ENCODE measurements at regions not wholly inside any gene's neighbourhood (a gene's known extent, or its start where the extent isn't known, plus 50 kb on each side); places are given as distances from the start of the nearest gene placed in this dataset.

- H3K9me3 ChIP-seq, result no peaks in the 10 kb centered on the region
- no peak overlapping the region for H3K4me3 ChIP-seq
- intact Hi-C loops (cut with DNase I), result no loop called here
- DNase-seq (no peak), FAIRE-seq (no peak), ATAC-seq (no peak)
- no peaks in the 10 kb centered on the region for H3K36me3 ChIP-seq
- no peaks in the 10 kb centered on the region for H3K4me1 ChIP-seq
- H3K27ac ChIP-seq, result no peak overlapping the region
- H3K27me3 ChIP-seq, result no peaks in the 10 kb centered on the region
- TF ChIP-seq CTCF (IDR thresholded peaks at IDR 0.05), result no peak
Measured at GRCh38 chr7:108845951-108846350, 276.3 kb downstream of the DNAJB9 start.

DNA sequence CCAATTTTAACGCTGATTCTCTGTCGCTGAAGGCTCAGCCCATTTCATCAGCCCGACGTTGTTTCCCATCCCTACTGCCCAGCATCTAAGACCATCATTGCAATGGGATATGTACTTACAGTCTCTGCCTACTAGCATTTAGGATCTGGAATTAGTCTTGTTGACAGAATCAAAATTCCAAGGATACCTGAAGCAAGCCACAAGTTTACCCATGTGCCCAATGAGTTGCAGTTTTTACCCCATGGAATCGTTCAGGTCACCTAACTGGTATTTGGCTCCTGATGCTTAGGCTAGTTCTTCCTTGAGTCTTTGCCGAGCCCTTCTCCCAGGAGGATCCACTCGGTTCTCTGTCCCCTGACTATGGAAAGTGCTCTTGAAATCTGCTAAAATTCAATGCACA lies 276.8 kb downstream of the DNAJB9 start:
- TF ChIP-seq CTCF (IDR thresholded peaks at IDR 0.05), result no peak
- ATAC-seq (no peak), DNase-seq (no peak), FAIRE-seq (no peak)
- H3K9me3 ChIP-seq, result no peaks in the 10 kb centered on the region
- H3K27me3 ChIP-seq, result no peaks in the 10 kb centered on the region
- H3K4me1 ChIP-seq, result no peaks in the 10 kb centered on the region
- H3K27ac ChIP-seq, result no peak overlapping the region
- H3K36me3 ChIP-seq, result no peaks in the 10 kb centered on the region
- intact Hi-C loops (cut with DNase I), result no loop called here
- 73 to 80% methylated on average over 7 of the region's 7 CpGs for WGBS, 2 donors
- no peak overlapping the region for H3K4me3 ChIP-seq

- Histone ChIP-seq H3K4me3 (no peak overlapping the region), H3K9me3 (no peaks in the 10 kb centered on the region), H3K27me3 (no peaks in the 10 kb centered on the region), H3K4me1 (no peaks in the 10 kb centered on the region), H3K36me3 (no peaks in the 10 kb centered on the region), H3K27ac (no peak overlapping the region)
- no peak for ATAC-seq
- FAIRE-seq, result no peak
- TF ChIP-seq CTCF (IDR thresholded peaks at IDR 0.05), result no peak
- no peak for DNase-seq
- 82 to 91% methylated on average over 5 of the region's 5 CpGs for WGBS, 2 donors
- intact Hi-C loops (cut with DNase I), result no loop called here
Measured at GRCh38 chr7:108848486-108848885, 278.8 kb downstream of the DNAJB9 start.

DNA sequence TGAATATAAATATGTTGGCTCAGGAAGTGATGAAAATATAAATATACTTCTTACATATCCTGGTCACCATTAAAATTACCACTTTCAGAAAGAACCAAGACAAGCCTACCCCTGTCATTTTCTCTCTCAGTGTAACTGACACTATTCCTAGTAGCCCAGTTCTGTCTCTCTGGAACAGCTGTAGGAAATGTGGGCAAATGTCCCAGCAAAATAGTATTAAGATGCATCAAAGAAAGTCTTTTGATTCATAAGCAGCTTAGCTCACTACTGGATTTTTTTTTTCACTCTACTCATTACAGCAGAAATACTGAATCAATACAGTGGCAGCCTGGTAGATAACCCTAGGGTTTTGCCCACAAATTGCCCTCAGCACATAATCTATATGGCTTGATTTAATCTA lies 290.9 kb downstream of the DNAJB9 start:
- H3K9me3 ChIP-seq, result no peaks in the 10 kb centered on the region
- no peak for TF ChIP-seq CTCF (IDR thresholded peaks at IDR 0.05)
- intact Hi-C loops (cut with DNase I), result no loop called here
- ATAC-seq, result no peak
- no peak overlapping the region for H3K4me3 ChIP-seq
- FAIRE-seq, result no peak
- H3K4me1 ChIP-seq, result no peaks in the 10 kb centered on the region
- no peak overlapping the region for H3K27ac ChIP-seq
- DNase-seq, result no peak
- no peaks in the 10 kb centered on the region for H3K36me3 ChIP-seq
- no peaks in the 10 kb centered on the region for H3K27me3 ChIP-seq

DNA sequence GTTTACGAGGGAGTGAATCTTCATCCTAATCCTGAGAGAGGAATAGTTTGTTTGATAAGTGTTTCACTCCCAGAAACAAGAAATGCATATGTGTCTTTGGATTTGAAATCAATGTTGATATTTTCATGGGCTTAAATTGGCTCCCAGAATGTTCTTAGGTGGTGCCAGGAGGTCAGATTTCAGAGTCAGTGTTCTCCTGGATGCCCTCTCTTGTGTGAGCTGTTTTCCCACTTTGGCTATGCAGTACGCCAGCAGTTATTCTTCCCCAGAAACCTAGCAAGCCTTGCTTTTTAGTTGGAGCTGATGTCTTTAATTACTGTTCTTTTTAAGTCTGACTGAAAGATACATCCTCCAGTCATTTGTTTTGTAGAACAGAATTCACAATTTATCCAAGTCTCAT lies 291.4 kb downstream of the DNAJB9 start:
- no peak for TF ChIP-seq CTCF (IDR thresholded peaks at IDR 0.05)
- ATAC-seq, result no peak
- no peak for FAIRE-seq
- WGBS, 2 donors, result 75 to 76% methylated on average over 1 to 2 of the region's 2 CpGs
- Histone ChIP-seq H3K27me3 (no peaks in the 10 kb centered on the region), H3K4me1 (no peaks in the 10 kb centered on the region), H3K27ac (no peak overlapping the region), H3K9me3 (no peaks in the 10 kb centered on the region), H3K4me3 (no peak overlapping the region), H3K36me3 (no peaks in the 10 kb centered on the region)
- intact Hi-C loops (cut with DNase I), result no loop called here
- DNase-seq, result no peak

Measured in pancreas (tissue), 10 donors.